GM21717 (cell line): ENCODE measurements at regions not wholly inside any gene's neighbourhood (a gene's known extent, or its start where the extent isn't known, plus 50 kb on each side); places are given as distances from the start of the nearest gene placed in this dataset.

Source experiments
- ATAC-seq: cut with Tn5 transposase; IDR thresholded peaks from one replicate; pipeline ENCODE4 v1.9.1; 2021; ENCODE audit warnings: mild to moderate bottlenecking, moderate library complexity; ENCODE audit not compliant: unreplicated experiment

DNA sequence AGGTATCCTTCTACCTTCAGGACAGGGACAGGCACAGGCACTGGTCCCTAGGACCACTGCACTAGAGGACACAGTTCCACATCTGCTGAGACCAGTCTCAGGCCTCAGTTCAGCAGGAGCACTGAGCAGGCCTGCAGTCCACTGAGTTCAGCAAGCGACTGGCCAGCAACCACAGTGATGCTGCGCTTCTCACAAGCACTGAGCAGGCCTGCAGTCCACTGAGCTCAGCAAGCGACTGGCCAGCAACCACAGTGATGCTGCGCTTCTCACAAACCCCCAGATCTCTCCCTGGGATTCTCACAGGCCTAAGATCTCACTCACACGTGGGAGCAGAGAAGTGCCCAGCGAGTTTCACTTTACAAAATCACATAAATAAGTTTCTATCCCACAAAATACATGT is 140.6 kb downstream of the IRS2 start:
- no peak for ATAC-seq

DNA sequence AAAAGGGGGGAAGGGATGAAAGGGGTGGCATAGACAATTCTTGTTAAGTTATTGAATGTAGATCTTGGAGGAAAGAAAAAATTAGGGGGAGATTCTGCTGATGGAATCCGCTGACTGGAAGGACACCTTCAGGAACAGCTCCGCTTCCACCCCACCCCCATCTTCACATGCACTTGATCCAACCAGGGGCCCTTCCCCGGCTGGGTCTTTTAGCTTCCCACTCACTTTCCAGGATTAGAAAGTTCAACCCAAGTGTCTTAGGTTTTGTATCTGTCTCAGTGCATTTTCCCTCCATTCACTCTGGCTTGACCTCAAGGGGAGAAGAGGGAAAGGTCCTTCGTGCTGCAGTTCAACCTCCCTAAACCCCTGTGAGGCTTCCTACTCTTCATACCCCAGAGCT is 141.4 kb downstream of the IRS2 start:
- ATAC-seq = no peak

DNA sequence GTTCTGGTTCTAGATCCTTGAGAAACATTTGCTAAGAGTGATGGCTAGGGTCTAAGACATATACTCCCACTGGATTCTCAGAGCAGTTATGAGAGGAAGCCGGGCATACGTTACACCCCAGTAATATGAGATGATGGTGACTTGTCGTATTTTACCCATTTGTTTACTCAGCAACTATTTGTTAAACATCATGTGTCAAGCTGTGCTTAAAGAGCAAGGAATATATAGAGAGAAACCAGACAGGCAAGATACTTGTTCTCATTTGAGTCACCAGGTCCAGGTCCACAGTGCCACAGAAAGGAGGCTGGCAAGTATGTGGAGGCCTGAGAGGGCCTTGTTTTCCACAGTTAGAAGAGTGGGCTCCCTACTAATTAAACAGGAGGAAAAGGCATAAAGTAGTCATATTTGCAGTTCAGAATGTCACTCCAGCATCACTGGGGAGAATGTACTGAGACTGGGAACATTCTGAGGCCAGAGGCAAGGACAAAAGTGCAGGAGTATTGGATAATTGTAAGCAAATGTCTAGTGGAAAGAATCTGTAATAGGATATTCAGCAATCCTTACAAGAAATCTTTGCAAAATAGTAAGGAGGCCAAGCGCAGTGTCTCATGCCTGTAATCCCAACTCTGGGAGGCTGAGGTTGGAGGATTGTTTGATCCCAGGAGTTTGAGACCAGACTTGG is 142.2 kb downstream of the IRS2 start:
- ATAC-seq = no peak

DNA sequence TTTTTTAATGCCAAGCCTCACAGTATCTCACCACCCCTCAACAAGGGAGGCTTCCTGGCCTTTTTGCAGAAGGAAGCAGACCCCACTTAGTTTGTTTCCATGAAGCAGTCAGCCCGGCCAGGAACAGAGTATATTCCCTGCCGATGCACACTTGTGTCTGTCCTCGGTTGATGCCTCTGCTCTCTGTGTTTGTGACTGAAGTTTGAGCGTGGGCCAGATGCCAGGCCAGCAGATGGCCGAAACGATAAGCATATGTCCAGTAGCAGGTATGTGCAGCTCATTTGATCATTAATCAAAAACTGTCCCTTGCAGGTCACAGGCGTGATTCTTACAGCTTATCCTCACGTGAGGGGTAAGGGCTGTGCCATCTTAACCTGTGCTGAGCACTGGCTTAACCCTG is 144.0 kb downstream of the IRS2 start:
- ATAC-seq = no peak

DNA sequence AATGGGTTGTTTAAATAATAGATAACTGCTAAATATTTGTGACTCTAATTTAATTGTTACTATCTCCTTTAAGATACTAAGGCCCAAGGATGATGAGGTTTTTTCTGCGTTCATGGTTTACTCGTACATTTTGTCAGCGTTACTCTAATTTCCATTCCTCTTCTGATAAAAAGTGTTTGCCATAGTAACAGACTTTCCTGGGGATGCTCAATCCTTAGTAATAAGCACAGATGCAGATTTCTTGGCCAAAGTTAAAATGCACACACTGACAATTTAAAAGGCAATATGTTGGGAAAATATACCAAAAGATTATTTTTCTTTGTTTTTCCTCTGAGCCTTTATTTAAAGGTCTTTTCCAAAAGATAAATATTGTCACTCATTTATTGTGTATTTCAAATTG is 149.6 kb downstream of the IRS2 start:
- ATAC-seq = no peak

DNA sequence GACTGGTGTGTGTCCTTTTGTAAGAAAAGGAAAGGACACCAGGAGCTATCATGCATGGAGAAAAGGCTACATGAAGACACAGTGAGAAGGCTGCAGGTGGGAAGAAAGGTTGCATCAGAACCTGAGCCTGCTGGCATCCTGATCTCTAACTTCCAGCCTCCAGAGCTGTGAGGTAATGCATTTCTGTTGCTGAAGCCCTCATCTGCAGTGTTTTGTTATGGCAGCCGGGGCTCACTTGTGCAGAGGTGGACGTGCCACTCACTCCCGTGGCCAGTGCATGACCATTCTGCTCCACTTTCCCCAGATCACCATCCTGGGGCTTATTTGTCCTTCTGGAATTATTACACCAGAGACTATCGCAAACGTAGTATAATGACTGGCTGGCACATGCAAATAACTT is 155.3 kb downstream of the IRS2 start:
- ATAC-seq = no peak

DNA sequence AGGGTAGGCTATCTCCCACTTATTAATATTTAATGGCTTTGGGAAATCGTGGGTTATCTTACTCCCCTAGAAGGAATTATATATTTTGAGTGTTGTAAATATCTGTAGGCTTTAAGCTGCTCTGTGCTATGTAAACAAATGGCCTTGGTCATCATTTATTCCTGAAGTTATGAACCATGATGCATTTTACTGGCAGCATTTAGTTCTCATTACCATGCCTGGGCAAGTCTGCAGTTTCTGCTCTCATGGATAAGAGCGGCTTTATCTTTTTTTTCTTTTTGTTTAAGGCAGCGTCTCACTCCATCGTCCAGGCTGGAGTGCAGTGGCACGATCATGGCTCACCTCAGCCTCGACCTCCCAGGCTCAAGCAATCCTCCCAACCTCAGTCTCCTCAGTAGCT is 156.1 kb downstream of the IRS2 start:
- ATAC-seq = no peak

DNA sequence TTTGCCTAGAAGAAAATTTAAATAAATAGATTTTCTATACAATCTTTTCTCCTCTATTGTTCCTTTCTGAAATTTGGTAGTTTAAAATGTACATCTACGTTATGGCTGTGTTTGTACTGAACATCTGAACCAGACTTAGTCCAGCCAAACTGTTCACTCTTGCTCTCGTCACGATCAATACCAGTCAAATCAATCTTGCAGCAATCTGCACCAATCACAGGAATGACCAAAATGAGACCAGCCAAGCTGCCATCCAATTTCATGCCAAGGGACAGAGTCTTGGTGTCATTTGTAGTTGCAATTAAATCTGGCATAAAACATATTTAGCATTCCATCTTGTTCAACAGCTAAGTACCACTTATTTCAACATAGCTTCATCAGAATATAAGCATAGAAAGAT is 156.6 kb downstream of the IRS2 start:
- ATAC-seq = no peak

DNA sequence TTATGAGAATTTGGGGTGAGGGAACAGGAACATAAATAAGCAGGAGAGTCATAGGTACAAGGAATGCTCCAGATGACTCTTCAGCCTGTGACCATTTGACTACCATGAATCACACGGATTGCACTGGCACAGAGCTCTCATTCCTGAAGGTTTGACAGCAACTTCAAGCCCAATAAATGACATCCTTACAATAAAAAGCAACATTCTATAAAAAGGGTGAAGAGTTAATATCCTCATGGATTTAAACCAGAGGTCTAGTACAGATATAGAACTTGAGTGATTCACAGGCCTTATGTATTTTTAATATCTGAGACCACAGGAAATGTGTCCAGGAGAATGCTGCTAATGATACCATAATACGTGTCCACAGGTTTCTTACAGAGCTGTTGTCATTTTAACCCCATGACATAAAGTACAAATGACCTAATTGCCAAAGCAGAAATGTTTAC is 158.1 kb downstream of the IRS2 start:
- no peak for ATAC-seq

DNA sequence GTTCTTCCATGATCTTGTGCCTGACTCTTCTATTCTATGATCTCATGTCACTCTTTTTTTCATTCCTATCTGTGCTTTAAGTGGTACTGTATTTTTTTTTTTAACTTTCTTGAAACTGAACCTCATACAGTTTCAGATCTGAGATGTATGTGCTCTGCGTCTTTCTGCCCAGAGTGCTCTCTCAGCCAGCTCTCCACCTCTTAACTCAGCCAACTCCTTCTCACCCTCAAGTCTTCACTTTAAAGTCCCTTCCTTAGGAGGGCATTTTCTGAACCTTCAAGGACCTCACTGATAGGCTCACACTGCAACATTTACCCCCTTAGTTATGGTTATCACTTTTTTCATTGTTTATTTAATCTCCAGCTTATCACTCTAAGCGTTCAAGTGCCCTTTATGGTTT is 158.7 kb downstream of the IRS2 start:
- ATAC-seq = no peak

DNA sequence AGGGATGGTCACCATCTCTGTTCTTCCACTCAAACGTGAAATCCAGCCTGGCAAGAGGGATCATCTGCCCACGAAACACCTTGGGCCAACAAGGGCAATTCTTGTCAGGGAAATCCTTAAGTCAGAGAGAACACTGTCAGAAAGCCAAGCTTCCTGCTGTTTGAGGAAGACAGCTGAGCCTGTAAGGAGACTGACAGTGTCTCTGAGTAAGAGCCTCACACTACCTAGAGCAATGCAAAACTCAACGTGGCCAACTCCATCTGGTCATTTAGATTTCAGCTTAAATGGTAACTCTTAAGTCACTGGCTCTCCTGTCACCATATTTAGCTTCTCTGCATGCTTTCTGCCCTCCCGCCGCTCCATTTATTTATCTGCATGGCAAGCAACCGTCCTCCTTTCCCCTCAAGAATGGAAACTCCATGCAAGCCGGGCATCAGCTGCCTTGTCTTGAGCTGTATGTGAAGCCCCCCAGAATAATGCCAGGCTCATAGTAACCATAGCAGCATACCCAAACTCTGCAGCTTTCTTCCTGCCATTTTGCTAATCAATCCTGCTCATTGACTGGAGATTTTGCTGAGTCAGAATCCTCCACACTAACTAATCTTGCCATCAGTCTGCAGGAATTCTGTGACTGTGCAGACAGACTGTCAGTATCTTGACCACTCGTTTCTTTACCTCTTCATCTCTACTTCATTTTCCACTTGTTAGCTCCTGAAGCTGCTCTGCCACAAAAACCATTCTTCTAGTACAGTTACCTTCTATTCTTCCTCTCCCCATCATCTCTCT is 159.8 kb downstream of the IRS2 start:
- ATAC-seq = no peak

DNA sequence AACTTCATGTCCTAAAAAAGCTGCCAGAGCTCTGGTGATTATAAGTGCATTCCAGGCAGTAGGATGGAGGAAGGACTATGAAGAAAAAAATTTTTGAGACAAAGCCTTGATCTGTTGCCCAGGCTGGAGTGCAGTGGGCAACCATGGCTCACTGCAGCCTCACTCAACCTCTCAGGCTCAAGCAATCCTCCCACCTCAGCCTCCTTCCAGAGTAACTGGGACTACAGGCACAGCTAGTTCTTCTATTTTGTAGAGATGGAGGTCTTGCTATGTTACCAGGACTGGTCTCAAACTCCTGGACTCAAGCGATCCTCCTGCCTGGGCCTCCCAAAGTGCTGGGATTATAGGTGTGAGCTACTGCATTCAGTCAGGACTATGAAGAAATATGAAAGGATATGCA is 161.2 kb downstream of the IRS2 start:
- ATAC-seq = no peak

DNA sequence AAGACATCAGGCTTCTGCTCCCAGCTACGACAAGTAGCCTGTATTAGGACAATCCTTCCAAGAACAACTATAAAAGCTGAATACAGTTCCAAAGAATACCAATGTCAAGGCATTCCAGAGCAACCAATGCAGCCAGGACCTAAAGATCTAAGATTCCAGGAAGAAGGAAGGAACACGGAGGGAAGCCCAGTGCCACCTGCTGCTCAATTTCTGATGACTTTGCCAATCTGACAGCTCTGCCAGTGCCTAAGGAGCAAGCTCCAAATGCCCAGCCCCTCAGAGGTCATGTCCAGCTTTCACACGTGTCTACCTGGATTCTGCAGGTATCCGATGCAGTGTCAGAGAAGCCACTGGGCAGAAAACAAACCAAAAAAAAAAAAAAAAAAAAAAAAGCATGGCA is 164.4 kb downstream of the IRS2 start:
- ATAC-seq = no peak

DNA sequence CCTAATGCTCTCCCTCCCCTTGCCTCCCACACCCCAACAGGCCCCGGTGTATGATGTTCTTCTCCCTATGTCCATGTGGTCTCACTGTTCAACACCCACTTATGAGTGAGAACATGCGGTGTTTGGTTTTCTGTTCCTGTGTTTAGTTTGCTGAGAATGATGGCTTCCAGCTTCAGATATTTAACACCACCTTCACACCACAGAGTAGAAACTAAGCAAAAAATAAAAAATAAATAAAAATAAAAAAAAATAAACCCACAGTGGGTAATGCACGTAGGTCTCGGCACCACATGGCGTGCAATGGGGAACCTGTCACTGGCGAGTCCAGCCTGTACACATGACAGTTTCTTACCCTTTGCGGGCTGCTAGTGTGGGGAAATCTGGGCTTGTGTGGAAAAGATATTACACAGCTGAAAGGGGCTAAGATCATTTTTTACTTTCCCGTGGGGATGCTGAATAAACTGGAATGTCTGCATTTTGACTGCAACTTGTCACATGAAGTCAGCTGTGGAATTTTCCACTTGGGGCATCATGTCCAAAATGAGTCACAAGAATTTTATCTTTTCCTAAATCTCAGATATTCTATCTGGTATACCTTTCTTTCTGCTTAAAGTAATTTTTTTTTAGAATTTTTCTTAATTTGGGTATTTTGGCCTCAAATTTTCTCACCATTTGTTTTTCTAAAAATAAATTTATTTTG is 170.5 kb downstream of the IRS2 start:
- no peak for ATAC-seq

DNA sequence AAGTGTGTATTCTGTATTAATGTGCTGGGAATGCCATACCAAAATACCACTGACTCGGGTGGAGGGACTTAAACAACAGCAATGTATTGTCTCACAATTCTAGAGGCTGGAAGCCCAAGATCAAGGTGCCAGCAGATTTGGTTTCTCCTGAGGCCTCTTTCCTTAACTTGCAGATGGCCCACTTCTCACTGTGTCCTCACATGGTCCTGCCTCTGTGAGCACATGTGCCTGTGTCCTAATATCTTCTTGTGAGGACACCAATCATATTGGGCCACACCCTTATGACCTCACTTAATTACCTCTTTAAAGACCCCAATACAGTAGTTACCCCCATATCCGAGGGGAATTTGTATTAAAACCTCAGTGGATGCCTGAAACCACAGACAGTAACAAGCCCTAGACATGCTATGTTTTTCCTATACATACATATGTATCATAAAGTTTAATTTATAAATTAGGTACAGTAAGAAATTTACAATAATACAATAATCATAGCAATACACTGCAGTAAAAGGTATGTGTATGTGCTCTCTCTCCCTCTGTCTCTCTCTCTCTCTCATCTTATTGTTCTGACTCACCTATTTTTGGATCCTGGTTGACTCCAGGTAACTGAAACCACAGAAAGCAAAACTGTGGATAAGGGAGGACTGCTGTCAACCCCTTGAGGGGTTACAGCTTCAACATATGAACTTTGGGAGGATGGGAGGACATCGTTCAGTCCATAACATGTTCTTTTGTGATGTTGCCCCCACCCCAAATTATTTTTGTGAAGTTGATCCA is 174.3 kb downstream of the IRS2 start:
- ATAC-seq = no peak

DNA sequence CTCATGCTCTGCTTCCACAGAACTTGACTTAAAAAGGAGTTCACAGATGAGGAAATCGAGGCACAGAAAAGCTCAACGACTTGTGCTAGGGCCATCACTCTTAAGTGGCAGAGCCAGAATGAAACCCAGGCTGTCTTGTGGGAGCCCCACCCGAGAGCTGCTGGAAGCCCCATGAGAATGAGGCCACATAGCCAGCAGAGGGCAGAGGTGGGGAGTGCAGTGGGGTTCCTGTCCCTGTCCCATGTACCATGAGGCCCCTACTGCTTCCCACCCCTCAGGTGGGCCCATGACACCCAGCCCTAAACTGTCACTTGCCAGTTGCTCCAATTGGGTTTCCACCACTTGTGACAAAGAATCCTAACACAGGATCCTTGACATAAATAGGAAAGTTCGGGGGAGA is 175.9 kb downstream of the IRS2 start:
- no peak for ATAC-seq

DNA sequence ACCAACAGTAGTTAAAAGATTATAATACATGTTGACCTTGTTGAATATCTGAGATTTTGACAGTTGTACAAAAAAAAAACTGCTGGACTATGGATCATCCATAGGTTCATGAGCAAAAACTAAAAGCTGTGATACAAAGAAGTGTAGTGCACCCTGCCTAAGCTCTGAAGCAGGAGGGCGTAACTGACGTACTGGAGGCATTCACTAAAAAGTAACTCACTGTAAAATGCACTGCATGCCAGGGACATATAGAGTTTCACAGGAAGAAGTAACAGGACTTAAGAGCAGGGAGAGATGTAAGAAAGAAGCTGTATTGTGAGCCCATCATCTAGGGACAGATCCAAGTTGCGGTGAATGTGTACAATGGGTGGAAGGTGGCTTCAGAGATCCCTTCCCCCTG is 177.9 kb downstream of the IRS2 start:
- ATAC-seq = no peak

DNA sequence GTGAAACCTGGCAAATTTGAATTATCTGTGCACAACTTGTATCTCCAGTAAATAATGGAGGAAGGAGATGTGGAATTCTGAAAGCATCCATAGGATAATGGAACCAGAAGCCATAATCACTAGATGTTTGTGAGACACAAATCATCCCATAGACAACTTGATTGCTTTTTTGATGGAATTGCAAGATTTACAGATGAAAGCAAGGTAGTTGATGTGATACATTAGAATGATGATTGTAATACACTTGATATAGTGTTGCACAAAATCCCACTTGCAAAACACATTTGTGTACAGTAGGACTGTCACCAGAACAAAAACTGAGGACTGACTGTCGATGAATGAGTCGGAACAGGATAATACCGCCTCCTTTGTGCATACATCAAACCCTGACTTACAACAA is 178.3 kb downstream of the IRS2 start:
- ATAC-seq = no peak

DNA sequence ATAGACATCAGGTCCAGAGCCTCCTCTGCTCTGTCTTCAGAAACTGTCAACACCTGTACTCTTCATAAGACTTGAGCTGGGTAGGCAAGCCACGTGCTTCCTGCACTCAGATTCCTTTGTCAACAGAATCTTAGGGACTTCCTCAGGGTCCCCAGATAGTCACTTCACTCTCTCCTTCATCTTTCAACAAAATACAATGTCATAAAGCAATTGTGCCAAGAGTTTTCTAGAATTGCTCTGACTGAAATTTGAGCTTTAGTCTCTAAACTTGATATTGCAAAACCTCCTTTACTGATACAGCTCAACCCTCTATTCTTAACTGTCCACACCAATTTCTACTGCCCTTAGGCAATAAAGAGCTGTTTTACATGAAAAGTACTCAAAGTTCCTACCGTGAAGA is 179.9 kb downstream of the IRS2 start:
- ATAC-seq = no peak

DNA sequence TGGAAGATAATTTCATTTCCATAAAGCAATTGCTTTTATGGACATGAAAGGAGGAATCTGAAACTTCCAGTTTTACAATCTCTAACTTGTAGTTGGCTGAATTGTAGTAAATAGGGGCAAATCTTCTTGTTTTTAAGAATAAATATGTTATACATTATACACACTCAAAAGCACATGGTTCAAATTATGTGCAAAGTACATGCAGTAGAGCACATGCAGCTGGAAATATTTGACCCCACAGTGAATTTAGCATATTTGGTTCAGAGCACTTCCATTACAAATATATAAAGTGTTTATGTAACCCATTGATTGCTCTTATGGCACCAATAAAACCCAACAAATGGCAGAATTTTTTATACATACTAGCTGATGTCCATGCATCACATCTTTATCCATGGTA is 180.5 kb downstream of the IRS2 start:
- ATAC-seq = no peak

DNA sequence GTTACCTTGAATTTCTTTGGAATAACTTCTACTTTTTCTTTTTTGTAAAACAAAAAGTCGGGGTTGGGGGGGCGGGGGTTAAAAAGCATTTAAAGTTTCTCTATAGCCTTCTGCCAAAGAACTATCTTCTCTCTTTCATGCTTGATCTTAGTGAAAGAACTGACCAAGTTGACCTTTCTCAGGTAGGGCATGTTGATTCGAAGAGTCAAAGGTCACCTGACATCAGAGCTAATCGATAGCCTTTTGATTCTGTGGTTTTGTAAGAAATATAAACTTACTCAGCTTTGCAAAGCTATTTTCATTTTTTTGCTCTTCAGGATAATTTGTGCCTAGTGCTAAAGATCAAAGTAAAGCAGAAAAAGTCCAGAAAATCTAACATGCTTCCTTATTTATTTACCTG is 181.5 kb downstream of the IRS2 start:
- no peak for ATAC-seq
